Right lobe of liver (tissue), 6 donors: ENCODE measurements at regions not wholly inside any gene's neighbourhood (a gene's known extent, or its start where the extent isn't known, plus 50 kb on each side); places are given as distances from the start of the nearest gene placed in this dataset.

Source experiments
- ATAC-seq, 4 donors: fragments of 200-7000 bp; cut with Tn5 transposase; one replicate each; pipeline ENCODE4 v1.9.1; 2020; ENCODE audit warnings: mild to moderate bottlenecking in 4 of 4, moderate library complexity in 4 of 4
- DNase-seq, 3 donors: peaks; one replicate each; pipeline ENCODE4 v3.0.0-alpha.2; 2020
- H3K27ac ChIP-seq, 3 donors: fragments of 200-600 bp; one replicate each; pipeline ENCODE4 v1.8.0; 2022
- H3K27me3 ChIP-seq, 2 donors: fragments of 200-600 bp; one replicate each; pipeline ENCODE4 v1.8.0; 2022
- H3K36me3 ChIP-seq, 4 donors: fragments of 200-600 bp; sonication (generic) in 1 of 4; one replicate each; pipeline versions ENCODE4 v1.5.1 to v1.8.0; 2017 to 2022; ENCODE audit warnings: control low read depth in 1 of 4
- H3K4me1 ChIP-seq, 4 donors: fragments of 200-600 bp; sonication (generic) in 1 of 4; one replicate each; pipeline versions ENCODE4 v1.5.1 to v1.8.0; 2017 to 2022; ENCODE audit warnings: control low read depth in 1 of 4
- H3K4me3 ChIP-seq, 3 donors: fragments of 200-600 bp; one replicate each; pipeline ENCODE4 v1.8.0; 2022
- H3K9me3 ChIP-seq, 4 donors: fragments of 200-600 bp; sonication (generic) in 1 of 4; one replicate each; pipeline versions ENCODE4 v1.5.1 to v1.8.0; 2017 to 2022; ENCODE audit warnings: control low read depth in 1 of 4
- CTCF ChIP-seq, 4 donors: fragments of 200-600 bp in 3 of 4; fragments of 450-650 bp in 1 of 4; IDR thresholded peaks; one replicate each; pipeline versions ENCODE4 v1.5.1 to v1.8.0; 2016 to 2022; ENCODE audit warnings: antibody characterized with exemption in 4 of 4, mild to moderate bottlenecking in 2 of 4
- POLR2A ChIP-seq: fragments of 450-650 bp; IDR thresholded peaks from one replicate; pipeline ENCODE4 v1.6.1; 2017; ENCODE audit warnings: antibody characterized with exemption, mild to moderate bottlenecking
- WGBS: methylation state at CpG from one replicate; pipeline ENCODE4 v1.1.6; 2018; ENCODE audit warnings: low coverage, low lambda C conversion rate; ENCODE audit not compliant: insufficient coverage; ENCODE audit errors: missing lambda C conversion rate; 5-methylcytosine and 5-hydroxymethylcytosine counted together
- intact Hi-C, 2 donors: fragments of 100-400 bp; cut with DNase I; formaldehyde crosslinking; loops; one replicate each; pipeline versions ENCODE4 v1.11.2 to v1.14.1; 2022
- donor health status: DM: no; HTN: yes; CAD: no.
- donor health status: DM: no; HTN: no; CAD: no.
- donor health status: DM: no; HTN: no; CAD: no.
- donor health status: DM: no; HTN: yes; CAD: no.
- donor health status: DM: no; HTN: yes; CAD: no.

- ATAC-seq = no peak
- intact Hi-C loops = no loop called here
- H3K9me3 ChIP-seq = peaks cover 0 to 3% (median 0%) of the 10 kb centered on the region in 4 donors
- no peaks in the 10 kb centered on the region for H3K27me3 ChIP-seq
- WGBS = 69% methylated on average over 3 of the region's 3 CpGs
- H3K36me3 ChIP-seq = no peaks in the 10 kb centered on the region
- TF ChIP-seq POLR2A = no peak
- no peak for TF ChIP-seq CTCF (IDR thresholded peaks at IDR 0.05)
- no peak overlapping the region for H3K4me3 ChIP-seq
- no peak overlapping the region for H3K27ac ChIP-seq
- no peaks in the 10 kb centered on the region for H3K4me1 ChIP-seq
- DNase-seq = no peak
These were observed 215.3 kb downstream of the TLR4 start for GRCh38 chr9:117919538-117919937.

GRCh38 chr9:117926031-117926658, 221.9 kb downstream of the TLR4 start:
- Histone ChIP-seq H3K27me3 (no peaks in the 10 kb centered on the region), H3K4me3 (no peak overlapping the region), H3K4me1 (peaks cover 0 to 14% (median 0%) of the 10 kb centered on the region in 4 donors), H3K27ac (no peak overlapping the region), H3K36me3 (no peaks in the 10 kb centered on the region), H3K9me3 (peaks cover 0 to 3% (median 0%) of the 10 kb centered on the region in 4 donors)
- intact Hi-C loops = no loop called here
- ATAC-seq (no peak), DNase-seq (no peak)
- TF ChIP-seq CTCF (IDR thresholded peaks at IDR 0.05) = no peak
- no peak for TF ChIP-seq POLR2A
- WGBS = 52% methylated on average over 5 of the region's 5 CpGs

- intact Hi-C loops = no loop called here
- no peak for DNase-seq
- Histone ChIP-seq H3K27me3 (no peaks in the 10 kb centered on the region), H3K4me1 (peaks cover 0 to 15% (median 0%) of the 10 kb centered on the region in 4 donors), H3K27ac (no peak overlapping the region), H3K4me3 (no peak overlapping the region), H3K9me3 (peaks cover 0 to 3% (median 0%) of the 10 kb centered on the region in 4 donors), H3K36me3 (no peaks in the 10 kb centered on the region)
- no peak for TF ChIP-seq POLR2A
- TF ChIP-seq CTCF (IDR thresholded peaks at IDR 0.05) = peak in 1 of 4 donors; percentile 4
- ATAC-seq = no peak
- WGBS = 14% methylated on average over 3 of the region's 3 CpGs
These were observed 223.2 kb downstream of the TLR4 start for GRCh38 chr9:117927354-117927753.

GRCh38 chr9:117929868-117930267, 225.7 kb downstream of the TLR4 start:
- peak; percentile 34 to 62 (median 58) for DNase-seq
- TF ChIP-seq POLR2A (no peak), CTCF (IDR thresholded peaks at IDR 0.05) (no peak)
- no peak overlapping the region for H3K27ac ChIP-seq
- no peaks in the 10 kb centered on the region for H3K36me3 ChIP-seq
- no peaks in the 10 kb centered on the region for H3K9me3 ChIP-seq
- peak; percentile 54 to 92 (median 78) for ATAC-seq
- H3K27me3 ChIP-seq = no peaks in the 10 kb centered on the region
- intact Hi-C loops = no loop called here
- WGBS = 12% methylated on average over 1 of the region's 1 CpG
- peaks cover 0 to 15% (median 0%) of the 10 kb centered on the region in 4 donors for H3K4me1 ChIP-seq
- no peak overlapping the region for H3K4me3 ChIP-seq
